Naive thymus-derived CD8-positive, alpha-beta T cell (primary cell): ENCODE measurements at regions not wholly inside any gene's neighbourhood (a gene's known extent, or its start where the extent isn't known, plus 50 kb on each side); places are given as distances from the start of the nearest gene placed in this dataset.
"Not testable (repeated sequence)": the region's sequence is repeated elsewhere in the genome, so short reads cannot be mapped to it uniquely, and the experiment has no call there.

Source experiments
- ATAC-seq, 2 donors: fragments of 150-1000 bp; cut with Tn5 transposase in 1 of 2; sonication (Bioruptor Pico), chemical (Tn5 transposase) in 1 of 2; 1 replicate in 1 of 2; 2 replicates in 1 of 2; pipeline ENCODE4 v1.10.0; 2021; ENCODE audit warnings: mild to moderate bottlenecking in 2 of 2, moderate library complexity in 2 of 2
- POLR2A ChIA-PET: fragments of 350-600 bp; sonication (Branson Sonifier 250); formaldehyde crosslinking; loops from one replicate; lab custom pipeline; 2021; ENCODE audit warnings: antibody characterized with exemption; lab: Charles Lee
- DNase-seq, 10 donors: peaks; one replicate each; pipeline versions ENCODE4 v3.0.0 to v3.0.0-alpha.2; 2020 to 2022
- H3K27ac Mint-ChIP-seq, 10 donors: one replicate each; pipeline ENCODE4 v1.8.0; 2020 to 2022; ENCODE audit warnings: mild to moderate bottlenecking in 10 of 10, mixed read lengths in 10 of 10, moderate library complexity in 4 of 10, inconsistent platforms in 1 of 10
- H3K27me3 Mint-ChIP-seq, 5 donors: one replicate each; pipeline ENCODE4 v1.8.0; 2021 to 2022; ENCODE audit warnings: mixed read lengths in 5 of 5
- H3K36me3 Mint-ChIP-seq, 3 donors: one replicate each; pipeline ENCODE4 v1.8.0; 2020 to 2022; ENCODE audit warnings: mixed read lengths in 3 of 3, mild to moderate bottlenecking in 2 of 3, inconsistent platforms in 1 of 3
- H3K4me1 Mint-ChIP-seq, 4 donors: one replicate each; pipeline ENCODE4 v1.8.0; 2021 to 2022; ENCODE audit warnings: mixed read lengths in 4 of 4
- H3K4me3 Mint-ChIP-seq, 10 donors: one replicate each; pipeline ENCODE4 v1.8.0; 2020 to 2022; ENCODE audit warnings: mild to moderate bottlenecking in 10 of 10, mixed read lengths in 10 of 10, moderate library complexity in 6 of 10, inconsistent platforms in 1 of 10
- H3K9me3 Mint-ChIP-seq, 9 donors: one replicate each; pipeline ENCODE4 v1.8.0; 2020 to 2022; ENCODE audit warnings: mixed read lengths in 9 of 9, mild to moderate bottlenecking in 3 of 9, inconsistent platforms in 1 of 9, moderate library complexity in 1 of 9

- Mint-ChIP-seq H3K4me3 (no peak overlapping the region), H3K36me3 (no peaks in the 10 kb centered on the region), H3K27ac (no peak overlapping the region), H3K4me1 (no peaks in the 10 kb centered on the region), H3K27me3 (peaks cover 0 to 5% (median 0%) of the 10 kb centered on the region in 5 donors), H3K9me3 (peaks cover 0 to 12% (median 2%) of the 10 kb centered on the region in 9 donors)
- DNase-seq (no peak), ATAC-seq (no peak)
- POLR2A ChIA-PET = no interaction called here
Measured at GRCh38 chr11:133650082-133650481, 117.8 kb upstream of the OPCML start.

- peaks cover 0 to 12% (median 2%) of the 10 kb centered on the region in 9 donors for H3K9me3 Mint-ChIP-seq
- no peaks in the 10 kb centered on the region for H3K36me3 Mint-ChIP-seq
- POLR2A ChIA-PET = no interaction called here
- H3K4me3 Mint-ChIP-seq = no peak overlapping the region
- no peak for DNase-seq
- no peak for ATAC-seq
- no peak overlapping the region for H3K27ac Mint-ChIP-seq
- no peaks in the 10 kb centered on the region for H3K4me1 Mint-ChIP-seq
- peaks cover 0 to 4% (median 0%) of the 10 kb centered on the region in 5 donors for H3K27me3 Mint-ChIP-seq
Measured at GRCh38 chr11:133649040-133649439, 116.7 kb upstream of the OPCML start.

- peaks cover 3 to 36% (median 23%) of the 10 kb centered on the region in 5 donors for H3K27me3 Mint-ChIP-seq
- H3K4me1 Mint-ChIP-seq = no peaks in the 10 kb centered on the region
- H3K27ac Mint-ChIP-seq = no peak overlapping the region
- H3K36me3 Mint-ChIP-seq = no peaks in the 10 kb centered on the region
- DNase-seq = no peak
- peaks cover 0 to 4% (median 0%) of the 10 kb centered on the region in 9 donors for H3K9me3 Mint-ChIP-seq
- ATAC-seq = no peak
- POLR2A ChIA-PET = no interaction called here
- H3K4me3 Mint-ChIP-seq = no peak overlapping the region
Measured at GRCh38 chr11:133639408-133639807, 107.1 kb upstream of the OPCML start.

DNA sequence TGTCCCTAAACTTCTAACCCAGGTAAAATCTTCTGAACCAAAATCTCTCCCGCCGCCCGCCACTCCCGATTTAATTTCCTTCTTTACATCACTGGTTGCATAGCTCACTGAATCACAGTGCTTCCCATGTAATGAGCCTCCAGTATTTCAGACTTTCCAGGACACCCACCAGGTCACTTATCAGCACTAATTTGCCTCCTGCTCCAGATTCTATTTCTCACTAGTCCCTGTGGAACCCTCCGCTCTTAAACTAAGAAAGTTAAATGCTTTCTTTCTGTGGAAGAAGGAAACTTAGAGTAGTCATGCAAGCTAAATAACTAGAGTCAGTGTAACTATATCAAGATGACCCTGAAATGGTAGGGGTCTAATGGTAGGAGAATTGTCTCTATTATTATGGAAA, 106.6 kb upstream of the OPCML start:
- H3K4me3 Mint-ChIP-seq = no peak overlapping the region
- H3K9me3 Mint-ChIP-seq = peaks cover 0 to 4% (median 0%) of the 10 kb centered on the region in 9 donors
- no peak for ATAC-seq
- H3K27me3 Mint-ChIP-seq = peaks cover 3 to 36% (median 23%) of the 10 kb centered on the region in 5 donors
- H3K36me3 Mint-ChIP-seq = no peaks in the 10 kb centered on the region
- no peaks in the 10 kb centered on the region for H3K4me1 Mint-ChIP-seq
- no peak overlapping the region for H3K27ac Mint-ChIP-seq
- DNase-seq = no peak
- POLR2A ChIA-PET = no interaction called here

- Mint-ChIP-seq H3K9me3 (peaks cover 0 to 4% (median 0%) of the 10 kb centered on the region in 9 donors), H3K4me3 (no peak overlapping the region), H3K36me3 (no peaks in the 10 kb centered on the region), H3K27ac (no peak overlapping the region), H3K27me3 (peaks cover 3 to 36% (median 23%) of the 10 kb centered on the region in 5 donors), H3K4me1 (no peaks in the 10 kb centered on the region)
- POLR2A ChIA-PET = no interaction called here
- ATAC-seq (no peak), DNase-seq (no peak)
Measured at GRCh38 chr11:133636711-133637355, 104.5 kb upstream of the OPCML start.

DNA sequence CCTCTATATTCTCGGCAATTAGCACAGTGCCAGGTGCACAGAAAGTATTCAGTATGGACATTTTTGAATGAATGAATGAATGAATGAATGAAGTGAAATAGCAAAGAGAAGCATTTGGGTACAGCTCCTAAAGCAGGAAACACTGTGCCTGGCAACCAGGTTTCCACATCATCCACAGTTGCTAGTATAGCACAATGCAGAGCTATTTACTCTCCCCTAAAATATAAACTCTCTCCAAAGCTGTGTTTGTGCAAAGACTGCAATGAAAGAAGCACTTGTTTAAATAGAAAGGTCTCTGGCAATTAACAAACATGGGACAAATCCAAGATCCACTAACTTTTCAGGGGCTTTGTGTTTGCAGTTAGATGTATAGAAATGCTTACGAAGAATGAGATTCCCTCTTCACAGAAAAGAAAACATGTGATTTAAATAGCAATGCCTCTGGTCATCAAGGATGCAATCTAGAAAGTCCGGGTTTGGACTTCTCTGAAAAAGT, 103.0 kb upstream of the OPCML start:
- peaks cover 3 to 36% (median 21%) of the 10 kb centered on the region in 5 donors for H3K27me3 Mint-ChIP-seq
- no peak overlapping the region for H3K4me3 Mint-ChIP-seq
- H3K4me1 Mint-ChIP-seq = no peaks in the 10 kb centered on the region
- H3K27ac Mint-ChIP-seq = no peak overlapping the region
- DNase-seq (no peak), ATAC-seq (no peak)
- H3K36me3 Mint-ChIP-seq = no peaks in the 10 kb centered on the region
- H3K9me3 Mint-ChIP-seq = peaks cover 0 to 3% (median 0%) of the 10 kb centered on the region in 9 donors
- POLR2A ChIA-PET = no interaction called here

DNA sequence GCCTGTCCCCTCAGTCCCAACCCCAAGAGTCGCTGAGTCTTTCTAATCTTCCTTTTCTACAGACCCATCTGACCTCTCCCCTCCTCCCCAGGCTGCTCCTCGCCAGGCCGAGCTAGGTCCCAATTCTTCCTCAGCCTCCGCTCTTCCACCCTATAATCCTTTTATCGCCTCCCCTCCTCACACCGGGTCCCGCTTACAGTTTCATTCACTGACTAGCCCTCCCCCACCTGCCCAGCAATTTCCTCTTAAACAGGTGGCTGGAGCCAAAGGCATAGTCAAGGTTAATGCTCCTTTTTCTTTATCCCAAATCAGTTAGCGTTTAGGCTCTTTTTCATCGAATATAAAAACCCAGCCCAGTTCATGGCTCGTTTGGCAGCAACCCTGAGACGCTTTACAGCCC, 96.1 kb upstream of the OPCML start:
- H3K4me3 Mint-ChIP-seq, H3K4me1 Mint-ChIP-seq, POLR2A ChIA-PET, ATAC-seq, DNase-seq, H3K27ac Mint-ChIP-seq, H3K9me3 Mint-ChIP-seq, H3K36me3 Mint-ChIP-seq: not testable (repeated sequence)
- H3K27me3 Mint-ChIP-seq = peaks cover 0 to 19% (median 3%) of the 10 kb centered on the region in 5 donors

GRCh38 chr11:133621611-133622010, 89.3 kb upstream of the OPCML start:
- ATAC-seq (no peak), DNase-seq (no peak)
- Mint-ChIP-seq H3K9me3 (peaks cover 0 to 13% (median 5%) of the 10 kb centered on the region in 9 donors), H3K4me3 (no peak overlapping the region), H3K36me3 (no peaks in the 10 kb centered on the region), H3K4me1 (no peaks in the 10 kb centered on the region), H3K27me3 (peaks cover 0 to 2% (median 0%) of the 10 kb centered on the region in 5 donors), H3K27ac (no peak overlapping the region)
- POLR2A ChIA-PET = no interaction called here

GRCh38 chr11:133619973-133620372, 87.7 kb upstream of the OPCML start:
- Mint-ChIP-seq H3K27me3 (peaks cover 0 to 2% (median 0%) of the 10 kb centered on the region in 5 donors), H3K4me3 (no peak overlapping the region), H3K9me3 (peaks cover 0 to 26% (median 9%) of the 10 kb centered on the region in 9 donors), H3K36me3 (no peaks in the 10 kb centered on the region), H3K27ac (no peak overlapping the region), H3K4me1 (no peaks in the 10 kb centered on the region)
- ATAC-seq (no peak), DNase-seq (no peak)
- POLR2A ChIA-PET = no interaction called here

GRCh38 chr11:133619397-133619796, 87.1 kb upstream of the OPCML start:
- H3K27ac Mint-ChIP-seq = no peak overlapping the region
- no peak for ATAC-seq
- H3K27me3 Mint-ChIP-seq = peaks cover 0 to 2% (median 0%) of the 10 kb centered on the region in 5 donors
- no peaks in the 10 kb centered on the region for H3K36me3 Mint-ChIP-seq
- no peak for DNase-seq
- no peaks in the 10 kb centered on the region for H3K4me1 Mint-ChIP-seq
- H3K9me3 Mint-ChIP-seq = peaks cover 0 to 29% (median 9%) of the 10 kb centered on the region in 9 donors
- H3K4me3 Mint-ChIP-seq = no peak overlapping the region
- POLR2A ChIA-PET = no interaction called here

GRCh38 chr11:133618544-133618943, 86.2 kb upstream of the OPCML start:
- no peak for ATAC-seq
- H3K27ac Mint-ChIP-seq = no peak overlapping the region
- no peak for DNase-seq
- H3K36me3 Mint-ChIP-seq = no peaks in the 10 kb centered on the region
- no peaks in the 10 kb centered on the region for H3K4me1 Mint-ChIP-seq
- POLR2A ChIA-PET = no interaction called here
- H3K4me3 Mint-ChIP-seq = no peak overlapping the region
- peaks cover 0 to 2% (median 0%) of the 10 kb centered on the region in 5 donors for H3K27me3 Mint-ChIP-seq
- peaks cover 0 to 33% (median 9%) of the 10 kb centered on the region in 9 donors for H3K9me3 Mint-ChIP-seq

DNA sequence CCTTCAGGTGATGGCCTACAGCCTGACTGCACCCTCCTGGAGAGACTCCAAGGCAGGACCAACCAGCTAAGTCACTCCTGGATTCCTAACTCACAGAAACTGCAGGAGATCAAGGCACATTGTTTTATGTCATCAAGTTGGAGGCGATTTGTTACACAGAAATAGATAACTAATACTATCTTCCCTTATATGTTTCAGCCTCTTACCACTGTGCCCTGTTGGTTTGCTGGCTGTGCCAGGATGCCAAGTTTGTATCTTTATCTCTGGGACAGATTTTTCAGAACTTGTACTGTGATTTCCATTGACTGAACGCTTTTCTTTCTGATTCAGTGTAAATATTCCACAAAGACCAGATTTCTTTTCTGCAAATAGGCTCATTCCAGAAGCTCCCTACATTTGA, 76.2 kb upstream of the OPCML start:
- no peak for ATAC-seq
- Mint-ChIP-seq H3K27ac (no peak overlapping the region), H3K36me3 (peaks cover 0 to 13% (median 0%) of the 10 kb centered on the region in 3 donors), H3K27me3 (peaks cover 0 to 11% (median 1%) of the 10 kb centered on the region in 5 donors), H3K9me3 (peaks cover 6 to 33% (median 12%) of the 10 kb centered on the region in 9 donors), H3K4me1 (no peaks in the 10 kb centered on the region), H3K4me3 (no peak overlapping the region)
- POLR2A ChIA-PET = no interaction called here
- DNase-seq = no peak

- Mint-ChIP-seq H3K4me3 (no peak overlapping the region), H3K4me1 (no peaks in the 10 kb centered on the region), H3K9me3 (peaks cover under 1 to 24% (median 7%) of the 10 kb centered on the region in 9 donors), H3K36me3 (peaks cover 0 to 13% (median 0%) of the 10 kb centered on the region in 3 donors), H3K27me3 (peaks cover 0 to 22% (median 1%) of the 10 kb centered on the region in 5 donors), H3K27ac (no peak overlapping the region)
- POLR2A ChIA-PET = no interaction called here
- ATAC-seq (no peak), DNase-seq (no peak)
Measured at GRCh38 chr11:133606124-133606523, 73.8 kb upstream of the OPCML start.
